ENCODE measurements at regions not wholly inside any gene's neighbourhood (a gene's known extent, or its start where the extent isn't known, plus 50 kb on each side); places are given as distances from the start of the nearest gene placed in this dataset.
"Not testable (repeated sequence)": the region's sequence is repeated elsewhere in the genome, so short reads cannot be mapped to it uniquely, and the experiment has no call there.

DNA sequence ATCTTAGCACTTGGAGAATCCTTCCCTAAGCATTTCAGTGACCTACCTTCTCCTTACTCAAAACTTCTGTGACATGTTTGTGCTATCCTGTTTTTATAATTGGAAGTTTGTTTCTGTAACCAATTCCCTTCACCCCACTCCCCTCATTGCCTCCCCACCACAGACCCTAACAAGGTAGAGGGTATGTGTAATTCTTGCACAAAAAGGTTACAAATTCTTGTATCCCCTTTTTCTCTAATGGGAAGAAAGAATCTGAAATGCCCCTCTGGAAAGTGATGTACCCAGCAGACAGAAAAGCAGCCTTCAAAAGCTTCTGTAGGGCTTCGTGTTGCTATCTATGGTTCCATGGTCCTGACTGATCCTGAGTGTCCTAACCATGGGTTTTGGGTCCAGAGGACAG is 111.7 kb upstream of the TMEM170B start:
- DNase-seq = no peak

DNA sequence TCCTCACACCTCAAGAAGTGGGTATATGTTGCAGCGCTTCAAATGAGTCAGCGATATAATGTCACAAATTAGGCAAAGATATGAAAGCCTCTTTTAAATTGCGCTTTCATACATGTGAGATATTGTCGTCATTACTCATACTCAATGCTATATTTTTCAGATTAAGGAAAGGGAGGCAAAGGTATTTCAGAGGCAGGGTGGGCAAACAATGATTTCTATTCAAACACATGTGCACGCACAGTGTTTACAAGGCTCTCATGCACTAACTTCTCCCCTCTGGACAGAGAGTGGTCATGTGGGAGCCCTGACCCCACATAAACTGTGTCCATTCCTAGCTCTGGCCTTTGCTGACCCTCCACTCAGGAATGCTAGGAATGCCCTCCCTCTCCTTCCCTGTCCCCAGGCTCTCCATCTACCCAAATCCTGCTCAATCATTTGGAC is 112.1 kb upstream of the TMEM170B start:
- no peak for DNase-seq

DNA sequence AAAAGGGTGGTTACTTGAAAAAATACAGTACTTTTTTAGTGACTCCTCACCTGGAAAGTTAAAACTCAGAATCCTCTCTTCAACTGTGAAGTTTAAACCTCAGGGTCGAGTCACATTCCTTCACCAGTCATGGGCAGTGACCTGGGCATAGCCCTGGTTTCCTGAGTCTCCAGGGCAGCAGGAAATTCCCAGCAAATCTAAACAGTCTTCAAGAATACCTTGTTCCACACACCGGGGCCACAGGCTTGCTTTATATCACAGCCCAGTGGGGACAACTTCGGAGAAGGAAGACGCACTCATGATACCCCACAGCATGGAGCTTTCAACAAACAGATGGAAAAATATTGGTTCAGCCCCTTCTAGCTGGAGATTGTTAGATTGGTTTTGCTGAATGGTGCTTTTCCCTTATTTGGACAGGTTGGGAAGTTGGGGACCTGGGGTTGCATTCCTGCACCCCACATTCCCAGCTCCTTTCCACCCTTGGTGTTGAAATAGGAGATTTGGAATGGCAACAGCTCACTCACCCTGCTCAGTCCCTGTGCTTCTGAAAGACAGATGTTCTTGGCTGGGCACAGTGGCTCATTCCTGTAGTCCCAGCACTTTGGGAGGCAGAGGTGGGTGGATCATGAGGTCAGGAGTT is 113.0 kb upstream of the TMEM170B start:
- no peak for DNase-seq

DNA sequence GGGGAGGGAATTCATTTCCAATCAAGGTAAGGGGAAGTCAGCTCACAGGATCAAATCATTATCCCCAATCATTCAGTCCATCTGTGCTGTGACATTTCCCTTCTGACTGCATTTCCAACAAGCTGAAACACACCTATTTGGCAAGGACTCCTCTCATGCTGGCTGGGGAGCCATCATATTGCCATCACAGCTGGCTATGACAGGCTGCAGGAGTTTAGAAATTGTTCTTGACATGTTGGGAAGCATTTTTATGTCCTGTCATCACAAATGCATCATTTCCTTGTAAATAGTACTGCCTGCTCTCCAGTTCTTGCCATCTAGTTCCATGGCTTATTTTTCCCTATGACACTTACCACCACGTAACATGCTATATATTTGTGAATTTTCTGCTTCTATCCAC is 113.9 kb upstream of the TMEM170B start:
- no peak for DNase-seq

DNA sequence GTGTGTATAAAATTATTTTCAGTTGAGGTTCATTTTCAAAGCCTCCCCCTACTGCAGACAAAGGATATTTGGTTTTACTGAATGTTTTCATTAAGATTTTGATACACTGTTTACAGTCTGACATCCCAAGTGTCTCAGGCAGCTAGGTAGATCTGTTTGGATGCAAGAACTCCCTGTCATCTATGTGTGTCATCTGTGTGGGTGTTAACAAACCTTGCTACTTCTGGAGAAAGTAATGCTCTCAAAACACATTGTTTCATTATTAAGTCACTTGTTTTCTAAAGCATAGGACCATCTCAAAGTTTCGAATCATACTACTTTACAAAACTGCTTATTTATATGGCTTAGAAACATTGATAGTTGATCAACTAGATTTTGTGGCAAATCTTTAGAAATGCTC is 114.5 kb upstream of the TMEM170B start:
- no peak for DNase-seq

DNA sequence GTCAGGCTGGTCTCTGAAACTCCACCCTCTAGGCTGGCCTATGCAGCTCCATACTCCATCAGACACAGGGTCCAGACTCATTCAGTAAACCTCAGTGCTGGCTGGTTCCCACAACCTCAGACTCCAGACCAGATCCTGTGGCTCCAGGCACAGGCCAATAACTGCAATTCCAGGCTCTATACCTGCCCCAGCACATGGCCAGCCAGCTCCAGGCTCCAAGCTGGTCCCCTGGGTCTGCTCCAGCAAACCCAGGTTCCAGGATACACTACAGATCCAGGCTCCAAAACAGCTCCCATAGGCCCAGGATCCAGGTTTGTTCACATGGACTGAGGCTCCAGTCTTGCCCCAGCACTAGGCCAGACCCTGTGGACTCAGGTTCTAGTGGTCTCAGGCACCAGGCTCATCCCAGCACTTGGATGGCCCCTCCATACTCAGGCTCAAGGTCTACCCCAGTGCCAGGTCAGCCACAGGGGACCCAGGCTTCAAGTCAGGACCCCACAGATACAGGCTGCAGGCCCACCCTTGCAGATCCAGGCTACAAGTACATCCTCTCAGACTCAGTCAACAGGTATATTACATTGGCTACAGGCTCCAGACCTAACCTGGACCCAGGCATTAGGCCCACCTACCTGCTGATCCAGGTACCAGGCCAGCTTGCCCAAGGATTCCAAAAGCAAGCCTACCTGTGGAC is 117.6 kb upstream of the TMEM170B start:
- no peak for DNase-seq

DNA sequence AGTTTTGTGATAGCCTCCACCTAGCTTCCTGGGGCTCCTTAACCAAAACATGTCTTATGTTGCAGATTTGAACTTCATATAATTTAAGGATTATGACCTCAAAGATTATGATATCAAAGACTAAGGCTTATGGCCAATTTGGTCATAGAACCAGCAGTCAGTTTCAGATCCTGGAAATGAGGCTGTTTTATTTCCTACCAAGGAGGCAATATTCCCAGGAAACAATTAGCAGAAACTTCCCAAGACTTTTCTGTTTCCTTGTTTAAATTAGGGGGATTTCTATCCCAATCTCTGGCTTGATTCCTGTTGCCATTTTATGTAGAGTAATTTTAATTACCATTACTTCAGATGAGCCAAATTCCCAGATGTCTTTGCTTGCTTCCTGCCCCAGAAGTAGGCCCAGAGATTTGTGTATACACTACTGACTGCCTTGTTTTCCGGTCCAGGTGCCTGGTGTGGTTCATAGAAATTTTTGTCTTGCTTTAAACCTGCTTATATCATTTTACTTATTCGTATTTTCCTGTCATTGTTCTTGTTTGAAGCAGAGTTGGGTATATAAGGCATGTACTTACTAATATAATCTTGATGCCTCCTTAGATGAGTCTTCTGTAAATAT is 119.2 kb upstream of the TMEM170B start:
- no peak for DNase-seq

DNA sequence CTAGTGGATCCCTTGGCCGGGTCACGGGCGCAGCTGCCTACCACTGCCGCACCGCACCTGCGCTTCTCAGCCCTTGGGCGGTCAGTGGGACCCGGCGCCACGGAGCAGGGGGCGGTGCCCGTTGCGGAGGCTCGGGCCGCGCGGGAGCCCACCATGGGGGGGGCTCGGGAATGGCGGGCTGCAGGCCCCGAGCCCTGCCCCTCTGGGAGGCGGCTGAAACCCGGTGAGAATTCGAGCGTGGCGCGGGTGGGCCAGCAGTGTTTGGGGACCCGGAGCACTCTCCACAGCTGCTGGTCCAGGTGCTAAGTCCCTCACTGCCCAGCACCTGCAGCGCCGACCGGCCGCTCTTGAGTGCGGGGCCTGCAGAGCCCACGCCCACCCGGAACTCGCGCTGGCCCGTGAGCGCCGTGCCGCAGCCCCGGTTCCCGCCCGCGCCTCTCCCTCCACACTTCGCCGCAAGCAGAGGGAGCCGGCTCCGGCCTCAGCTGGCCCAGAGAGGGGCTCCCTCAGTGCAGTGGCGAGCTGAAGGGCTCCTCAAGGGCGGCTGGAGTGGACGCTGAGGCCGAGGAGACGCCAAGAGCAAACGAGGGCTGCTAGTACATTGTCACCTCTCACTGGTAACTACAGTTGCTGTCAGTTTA is 120.5 kb upstream of the TMEM170B start:
- no peak for DNase-seq

DNA sequence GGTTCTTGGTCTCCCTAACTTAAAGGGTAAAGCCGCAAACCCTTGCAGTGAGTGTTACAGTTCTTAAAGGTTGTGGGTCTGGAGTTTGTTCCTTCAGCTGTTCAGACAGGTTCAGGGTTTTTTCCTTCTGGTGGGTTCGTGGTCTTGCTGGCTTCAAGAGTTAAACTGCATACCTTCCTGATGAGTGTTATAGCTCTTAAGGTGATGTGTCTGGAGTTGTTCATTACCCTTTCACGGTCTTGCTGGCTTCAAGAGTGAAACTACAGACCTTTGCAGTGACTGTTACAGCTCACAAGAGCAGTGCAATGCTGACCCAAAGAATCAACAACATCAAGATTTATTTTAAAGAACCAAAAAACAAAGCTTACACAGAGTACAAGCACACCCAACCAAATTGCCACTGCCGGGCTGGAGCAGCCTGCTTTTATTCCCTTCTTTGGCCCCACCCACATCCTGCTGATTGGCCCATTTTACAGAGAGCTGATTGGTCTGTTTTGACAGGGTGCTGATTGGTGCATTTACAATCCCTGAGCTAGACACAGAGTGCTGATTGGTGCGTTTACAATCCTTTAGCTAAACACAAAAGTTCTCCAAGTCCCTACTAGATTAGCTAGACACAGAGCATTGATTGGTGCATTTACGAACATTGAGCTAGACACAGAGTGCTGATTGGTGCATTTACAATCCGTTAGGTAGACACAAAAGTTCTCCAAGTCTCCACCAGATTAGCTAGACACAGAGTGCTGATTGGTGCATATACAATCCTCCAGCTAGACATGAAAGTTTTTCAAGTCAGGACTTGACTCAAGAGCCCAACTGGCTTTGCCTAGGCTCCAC is 121.2 kb upstream of the TMEM170B start:
- not testable (repeated sequence) for DNase-seq

DNA sequence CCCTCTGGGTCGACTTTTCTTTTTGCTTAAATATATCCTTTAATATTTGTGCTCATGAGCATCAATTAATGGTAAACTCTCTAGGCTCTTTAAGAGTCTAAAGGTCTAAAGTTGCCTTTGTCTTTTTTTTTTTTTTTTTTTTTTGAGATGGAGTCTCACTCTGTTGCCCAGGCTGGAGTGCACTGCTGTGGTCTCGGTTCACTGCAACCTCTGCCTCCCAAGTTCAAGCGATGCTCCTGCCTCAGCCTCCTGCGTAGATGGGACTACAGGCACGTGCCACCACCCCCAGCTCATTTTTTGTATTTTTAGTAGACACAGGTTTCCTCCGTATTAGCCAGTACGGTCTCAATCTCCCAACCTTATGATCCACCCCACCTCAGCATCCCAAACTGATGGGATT is 122.0 kb upstream of the TMEM170B start:
- no peak for DNase-seq

DNA sequence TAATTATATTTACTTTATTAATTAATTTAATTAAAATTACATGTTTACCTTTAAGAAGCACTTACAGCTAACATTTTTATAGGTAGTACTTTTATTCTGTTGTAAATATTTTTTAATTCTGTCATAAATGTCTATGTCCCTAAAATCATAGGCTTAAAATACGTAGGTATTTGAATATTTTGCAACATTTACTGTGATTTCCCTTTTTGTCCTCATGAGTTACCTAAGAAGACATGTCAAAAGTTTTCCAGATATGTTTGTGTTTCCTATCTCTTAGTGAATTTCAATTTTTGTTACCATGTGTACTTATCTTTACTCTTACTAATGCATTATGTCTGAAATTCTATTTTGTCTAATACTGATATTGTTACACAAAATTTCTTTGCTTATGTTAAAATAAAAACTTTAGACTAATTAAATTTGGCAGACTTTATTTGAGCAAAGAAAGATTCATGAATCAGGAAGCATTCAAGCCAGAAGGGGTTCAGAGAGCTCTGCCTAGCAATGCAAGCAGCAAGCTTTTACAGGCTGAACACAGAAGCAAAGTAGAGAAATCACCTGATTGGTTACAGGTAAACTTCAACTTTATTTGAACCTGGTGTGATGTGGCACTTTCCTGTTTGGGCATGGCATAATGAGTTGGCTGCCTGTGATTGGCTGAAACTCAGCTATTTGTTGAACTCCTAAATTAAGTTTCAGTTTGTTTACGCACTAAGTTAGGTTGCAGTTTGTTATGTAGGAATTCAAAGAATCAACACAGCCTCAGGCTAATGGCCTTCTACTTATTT is 123.2 kb upstream of the TMEM170B start:
- DNase-seq = no peak

DNA sequence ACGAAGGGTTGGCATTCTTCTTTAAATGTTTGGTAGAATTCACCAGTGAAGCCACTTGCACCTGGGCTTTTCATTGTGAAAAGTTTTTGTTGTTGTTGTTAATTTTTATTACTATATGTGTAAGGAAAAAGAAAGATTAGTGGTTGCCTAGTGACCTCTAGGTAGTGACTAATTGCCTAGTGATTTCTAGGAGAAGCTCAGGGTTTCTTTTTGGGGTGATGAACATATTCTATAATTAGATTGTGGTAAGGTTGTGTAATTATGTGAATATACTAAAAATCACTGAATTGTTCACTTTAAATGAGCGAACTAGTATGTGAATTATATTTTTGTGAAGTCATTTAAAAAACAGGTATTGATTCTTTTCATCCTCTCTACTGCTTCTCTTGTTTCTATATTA is 123.8 kb upstream of the TMEM170B start:
- no peak for DNase-seq

DNA sequence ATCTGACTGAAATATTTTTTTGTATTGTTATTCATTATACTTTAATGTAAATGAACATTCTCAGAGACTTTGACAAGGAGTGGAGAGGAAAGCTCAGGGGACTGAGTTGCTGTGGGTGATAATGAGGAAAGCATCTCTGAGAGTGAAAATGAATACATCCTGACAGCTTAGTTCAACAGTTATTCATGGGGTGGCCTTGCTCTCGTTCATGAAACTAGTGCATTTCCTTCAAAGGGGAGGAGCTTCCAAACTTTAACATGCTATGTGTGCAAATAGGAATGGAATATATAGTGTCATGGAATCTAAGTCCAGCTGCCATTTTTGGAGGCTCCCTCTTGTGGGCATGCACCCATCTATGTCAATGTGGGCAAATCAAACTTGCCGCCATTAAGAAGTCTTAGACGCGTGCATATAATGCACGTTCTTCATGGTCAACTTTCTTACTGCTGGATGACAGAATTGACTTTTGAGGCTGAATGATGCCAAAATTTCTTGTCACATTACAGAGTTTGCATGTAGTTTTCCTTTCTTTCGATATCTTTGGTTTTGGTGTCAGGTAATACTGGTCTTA is 124.3 kb upstream of the TMEM170B start:
- DNase-seq = no peak

DNA sequence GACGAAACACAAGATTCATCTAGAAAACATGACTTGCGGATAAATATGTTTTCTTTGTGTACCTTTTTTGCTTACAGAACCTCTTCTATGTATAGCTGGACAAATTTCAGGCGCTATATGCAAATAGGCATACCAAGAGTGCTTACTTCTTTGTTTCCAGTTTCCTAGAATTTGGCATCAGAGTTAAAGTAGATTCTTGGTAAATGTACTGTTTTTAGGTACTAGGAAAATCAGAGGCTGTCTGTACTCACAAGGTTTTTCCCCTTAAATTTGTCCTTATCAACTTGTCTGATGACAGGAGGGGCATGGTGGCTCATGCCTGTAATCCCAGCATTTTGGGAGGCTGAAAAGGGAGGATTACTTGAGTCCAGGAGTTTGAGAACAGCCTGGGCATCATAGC is 124.9 kb upstream of the TMEM170B start:
- no peak for DNase-seq

DNA sequence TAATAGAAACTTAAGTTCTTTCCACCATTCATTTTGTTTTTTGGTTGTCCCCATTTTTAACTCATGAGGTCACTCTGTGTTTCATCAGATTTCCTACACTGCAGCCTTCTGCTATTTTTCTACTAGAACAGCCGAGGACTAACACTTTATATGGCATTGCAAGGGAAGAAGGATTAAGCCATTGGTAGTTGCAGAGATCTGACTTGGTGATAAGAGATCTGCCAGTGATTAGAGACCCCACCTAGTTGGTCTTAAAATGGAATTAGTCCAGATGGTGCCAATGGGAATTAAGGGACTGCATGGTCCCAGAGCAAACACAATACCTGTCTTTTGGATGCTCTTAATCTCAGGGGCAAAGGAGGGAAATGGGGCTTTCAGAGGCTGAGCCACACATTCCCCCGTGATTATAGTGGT is 125.5 kb upstream of the TMEM170B start:
- no peak for DNase-seq

DNA sequence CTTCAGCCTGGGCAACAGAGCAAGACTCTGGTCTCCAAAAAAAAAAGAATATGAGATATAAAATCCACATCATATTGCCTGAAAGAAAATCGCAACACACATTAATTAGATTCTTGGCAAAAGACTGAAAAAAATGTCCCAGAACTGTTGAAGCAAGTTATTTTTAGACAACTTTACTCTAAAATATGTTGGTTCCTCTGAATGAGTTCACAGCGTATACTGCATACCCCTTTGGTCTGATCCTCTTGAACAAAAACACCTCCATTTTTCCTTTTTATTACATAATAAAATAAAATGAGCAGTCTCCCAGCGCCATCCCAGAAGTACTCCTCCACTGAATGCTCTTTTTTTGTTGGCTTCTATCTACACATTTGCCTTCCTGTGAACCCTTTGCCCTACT is 126.0 kb upstream of the TMEM170B start:
- DNase-seq = no peak

DNA sequence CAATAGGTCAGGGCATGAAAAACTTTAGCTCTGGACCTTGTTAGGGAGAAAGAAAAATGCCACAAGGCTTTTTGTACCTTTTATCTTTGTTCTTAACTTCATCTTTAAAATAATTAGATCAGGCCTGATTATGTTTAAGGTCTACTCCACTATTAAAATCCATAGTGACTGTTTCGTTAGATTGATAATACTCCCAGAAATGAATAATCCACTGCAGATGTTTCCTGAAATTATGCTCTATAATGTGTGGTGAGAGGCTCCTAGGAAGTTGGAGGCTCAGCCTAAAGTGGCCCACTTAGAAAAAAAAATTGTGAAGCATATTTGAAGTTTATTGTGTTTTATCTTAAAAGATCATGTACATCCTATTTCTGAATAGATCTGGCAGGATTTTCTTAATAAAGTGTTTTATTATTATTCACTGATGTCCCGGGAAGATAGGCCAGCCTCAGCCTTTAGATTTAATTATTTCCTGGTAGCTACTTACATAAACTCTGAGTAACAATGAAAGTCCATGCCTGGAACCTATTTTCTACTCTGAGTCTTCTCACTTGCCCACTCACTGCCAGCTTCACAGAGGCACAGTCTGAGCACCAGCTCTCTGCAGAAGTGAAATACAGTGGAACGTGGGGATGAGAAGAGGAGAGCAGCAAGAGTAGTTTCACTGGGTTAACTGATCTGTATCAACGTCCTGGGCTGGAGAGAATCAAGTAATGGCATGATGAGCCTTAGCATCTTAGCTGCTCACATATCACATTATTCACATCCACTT is 126.8 kb upstream of the TMEM170B start:
- no peak for DNase-seq

DNA sequence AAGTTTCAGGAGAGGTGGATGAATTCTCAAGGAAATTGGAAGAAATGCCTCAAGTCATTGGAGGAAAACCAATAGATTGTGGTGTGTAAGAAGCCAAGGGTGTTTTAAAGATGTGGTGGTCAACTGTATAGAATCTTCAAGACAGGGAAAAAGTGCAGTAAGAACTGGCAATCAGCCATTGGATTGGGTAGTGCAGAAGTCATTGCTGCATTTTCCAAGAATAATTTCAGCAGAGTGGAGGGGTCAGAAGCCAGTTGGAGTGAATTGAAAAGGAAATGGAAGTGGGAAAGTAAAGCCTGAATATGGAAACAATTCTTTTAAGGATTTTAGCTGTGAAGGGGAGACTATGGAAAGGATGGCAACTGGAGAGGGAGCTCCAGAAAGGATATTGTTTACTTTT is 128.2 kb upstream of the TMEM170B start:
- DNase-seq = no peak

DNA sequence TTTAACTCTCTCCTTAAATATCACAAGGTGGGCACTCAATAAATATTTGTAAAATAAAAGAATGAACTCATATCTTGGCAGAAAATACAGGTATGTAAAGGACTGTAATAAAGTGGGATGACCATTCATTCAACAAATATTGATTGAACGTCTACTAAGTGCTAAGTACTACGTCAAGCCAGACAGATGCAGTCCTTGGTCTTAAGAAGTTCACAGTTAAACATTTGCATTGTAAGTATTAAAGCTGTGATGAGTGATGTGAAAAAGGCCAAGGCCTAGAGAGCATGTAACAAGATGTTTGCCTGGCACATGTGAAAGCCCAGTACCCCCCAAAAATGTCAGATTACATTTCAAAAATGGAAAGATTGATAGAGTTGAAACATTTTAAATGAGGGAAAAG is 130.1 kb upstream of the TMEM170B start:
- no peak for DNase-seq

DNA sequence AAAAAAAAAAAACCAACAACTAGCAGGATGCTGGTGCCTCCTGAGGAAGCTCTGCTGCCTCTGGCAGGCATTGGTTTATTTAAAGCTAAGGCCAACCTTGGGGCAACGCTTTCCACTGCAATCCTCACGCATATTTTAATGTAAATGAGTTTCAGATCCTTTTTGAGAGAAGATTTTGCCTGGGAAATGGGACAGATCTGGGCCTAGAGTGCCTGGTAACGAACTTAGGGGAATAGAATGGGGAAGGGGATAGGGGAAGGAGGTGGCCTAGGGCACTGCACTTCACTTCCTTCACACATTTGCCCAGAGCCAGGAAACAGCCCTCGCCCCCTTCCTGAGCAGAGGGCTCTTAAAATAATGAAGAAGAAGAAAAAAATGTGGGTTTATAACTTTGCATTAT is 132.7 kb upstream of the TMEM170B start:
- DNase-seq = no peak

DNA sequence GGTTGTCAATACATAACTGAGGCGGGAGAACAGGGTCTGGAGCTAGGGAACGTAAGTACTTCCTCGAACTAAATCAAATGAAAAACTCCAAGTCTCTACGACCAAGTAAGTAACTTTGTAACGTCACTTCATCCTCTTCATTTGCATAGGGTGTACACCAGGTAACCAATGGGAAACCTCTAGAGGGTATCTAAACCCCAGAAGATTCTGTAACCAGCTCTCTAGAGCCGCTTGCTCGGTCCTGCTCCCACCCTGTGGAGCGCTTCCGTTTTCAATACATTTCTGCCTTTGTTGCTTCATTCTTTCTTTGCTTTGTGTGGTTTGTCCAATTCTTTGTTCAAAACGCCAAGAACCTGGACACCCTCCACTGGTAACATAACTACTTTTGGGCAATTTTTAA is 133.5 kb upstream of the TMEM170B start:
- DNase-seq = no peak
